H9 (cell line): ENCODE measurements at regions not wholly inside any gene's neighbourhood (a gene's known extent, or its start where the extent isn't known, plus 50 kb on each side); places are given as distances from the start of the nearest gene placed in this dataset.

ENCODE experiments used
- DNase-seq: peaks from one replicate; pipeline ENCODE4 v3.0.0-alpha.2; 2017
- H2AFZ ChIP-seq: one replicate; pipeline ENCODE4 v1.6.1; 2013; ENCODE audit warnings: mild to moderate bottlenecking, low read length, control low read depth, moderate library complexity
- H2AK5ac ChIP-seq: 2 replicates; pipeline ENCODE4 v1.6.1; 2013; ENCODE audit warnings: low read length, control low read depth, mixed read lengths; ENCODE audit not compliant: insufficient read length
- H2BK120ac ChIP-seq: one replicate; pipeline ENCODE4 v1.6.1; 2013; ENCODE audit warnings: low read depth, mild to moderate bottlenecking, low read length, control low read depth, inconsistent platforms; ENCODE audit not compliant: poor library complexity, severe bottlenecking
- H2BK12ac ChIP-seq: 2 replicates; pipeline ENCODE4 v1.6.1; 2013; ENCODE audit warnings: low read length, control low read depth, mixed read lengths, low read depth; ENCODE audit not compliant: insufficient read length
- H2BK15ac ChIP-seq: 2 replicates; pipeline ENCODE4 v1.6.1; 2013; ENCODE audit warnings: low read depth, low read length, control low read depth
- H2BK20ac ChIP-seq: one replicate; pipeline ENCODE4 v1.6.1; 2013; ENCODE audit warnings: low read depth, mild to moderate bottlenecking, low read length, control low read depth, inconsistent platforms; ENCODE audit not compliant: poor library complexity, severe bottlenecking
- H2BK5ac ChIP-seq: 2 replicates; pipeline ENCODE4 v1.6.1; 2013; ENCODE audit warnings: low read length, control low read depth, mixed read lengths; ENCODE audit not compliant: insufficient read length
- H3K14ac ChIP-seq: 2 replicates; pipeline ENCODE4 v1.6.1; 2013; ENCODE audit warnings: low read length, control low read depth; ENCODE audit not compliant: insufficient read depth
- H3K18ac ChIP-seq: 2 replicates; pipeline ENCODE4 v1.6.1; 2013; ENCODE audit warnings: low read depth, mild to moderate bottlenecking, mixed read lengths, low read length, control low read depth; ENCODE audit not compliant: insufficient read length
- H3K23ac ChIP-seq: 2 replicates; pipeline ENCODE4 v1.6.1; 2013; ENCODE audit warnings: low read length, control low read depth, mixed read lengths, low read depth; ENCODE audit not compliant: insufficient read length
- H3K23me2 ChIP-seq: 2 replicates; pipeline ENCODE4 v1.6.1; 2013; ENCODE audit warnings: low read depth, mild to moderate bottlenecking, mixed read lengths, low read length, control low read depth; ENCODE audit not compliant: insufficient read length, poor library complexity, severe bottlenecking
- H3K27ac ChIP-seq: 2 replicates; pipeline ENCODE4 v1.5.1; 2013; ENCODE audit warnings: low read length, control low read depth, mixed read lengths, low read depth; ENCODE audit not compliant: insufficient read length
- H3K27me3 ChIP-seq: 2 replicates; pipeline ENCODE4 v1.6.1; 2013; ENCODE audit warnings: low read length, control low read depth, inconsistent platforms; ENCODE audit not compliant: insufficient read depth
- H3K4ac ChIP-seq: 2 replicates; pipeline ENCODE4 v1.6.1; 2013; ENCODE audit warnings: low read depth, mild to moderate bottlenecking, control low read depth, inconsistent platforms, low read length, moderate library complexity
- H3K4me1 ChIP-seq: 2 replicates; pipeline ENCODE4 v1.6.1; 2013; ENCODE audit warnings: low read length, control low read depth, inconsistent platforms; ENCODE audit not compliant: insufficient read depth
- H3K4me2 ChIP-seq: 2 replicates; pipeline ENCODE4 v1.6.1; 2013; ENCODE audit warnings: low read length, control low read depth, mixed read lengths; ENCODE audit not compliant: insufficient read length, insufficient read depth
- H3K56ac ChIP-seq: 2 replicates; pipeline ENCODE4 v1.6.1; 2013; ENCODE audit warnings: low read depth, mild to moderate bottlenecking, mixed read lengths, low read length, control low read depth; ENCODE audit not compliant: insufficient read length
- H3K79me1 ChIP-seq: 2 replicates; pipeline ENCODE4 v1.6.1; 2013; ENCODE audit warnings: low read depth, mild to moderate bottlenecking, moderate library complexity, low read length, control low read depth, inconsistent platforms; ENCODE audit not compliant: insufficient read depth, poor library complexity, severe bottlenecking
- H3K79me2 ChIP-seq: 2 replicates; pipeline ENCODE4 v1.6.1; 2013; ENCODE audit warnings: low read length, control low read depth, inconsistent platforms; ENCODE audit not compliant: insufficient read depth
- H3K9ac ChIP-seq: 2 replicates; pipeline ENCODE4 v1.6.1; 2013; ENCODE audit warnings: low read length, control low read depth, mixed read lengths; ENCODE audit not compliant: insufficient read length; ENCODE audit errors: extremely low read depth
- H3K9me3 ChIP-seq: one replicate; pipeline ENCODE4 v1.6.1; 2013; ENCODE audit warnings: low read depth, low read length, inconsistent platforms; ENCODE audit not compliant: control insufficient read depth
- H3T11ph ChIP-seq: one replicate; pipeline ENCODE4 v1.6.1; 2013; ENCODE audit warnings: mild to moderate bottlenecking, low read length, control low read depth, inconsistent platforms
- H4K20me1 ChIP-seq: one replicate; pipeline ENCODE4 v1.6.1; 2013; ENCODE audit not compliant: control insufficient read depth, insufficient read length, insufficient read depth
- H4K5ac ChIP-seq: 2 replicates; pipeline ENCODE4 v1.6.1; 2013; ENCODE audit warnings: low read depth, mild to moderate bottlenecking, mixed read lengths, low read length, control low read depth; ENCODE audit not compliant: insufficient read length
- H4K8ac ChIP-seq: replicated peaks from 2 replicates; pipeline ENCODE4 v1.6.1; 2013; ENCODE audit warnings: low read length, control low read depth, mixed read lengths, low read depth; ENCODE audit not compliant: insufficient read length
- H4K91ac ChIP-seq: 2 replicates; pipeline ENCODE4 v1.6.1; 2013; ENCODE audit warnings: low read depth, mild to moderate bottlenecking, moderate library complexity, mixed read lengths, low read length, control low read depth; ENCODE audit not compliant: insufficient read length
- H3K27ac Mint-ChIP-seq, 3 experiments: 2 replicates in 2 of 3; 3 replicates in 1 of 3; pipeline ENCODE4 v1.8.0; 2020 to 2021; ENCODE audit warnings: mixed read lengths in 3 of 3, mild to moderate bottlenecking in 1 of 3, moderate library complexity in 1 of 3
- H3K27me3 Mint-ChIP-seq: 2 replicates; pipeline ENCODE4 v1.8.0; 2021; ENCODE audit warnings: low read depth, mild to moderate bottlenecking, moderate library complexity, mixed read lengths
- H3K36me3 Mint-ChIP-seq, 3 experiments: 2 replicates in 2 of 3; 3 replicates in 1 of 3; pipeline ENCODE4 v1.8.0; 2020 to 2021; ENCODE audit warnings: low read depth in 3 of 3, mixed read lengths in 3 of 3; ENCODE audit not compliant: insufficient read depth in 1 of 3
- H3K4me1 Mint-ChIP-seq, 2 experiments: 2 replicates each; pipeline ENCODE4 v1.8.0; 2020; ENCODE audit warnings: mixed read lengths in 2 of 2
- H3K4me3 Mint-ChIP-seq, 2 experiments: 2 replicates in 1 of 2; 3 replicates in 1 of 2; pipeline ENCODE4 v1.8.0; 2020 to 2021; ENCODE audit warnings: mild to moderate bottlenecking in 2 of 2, mixed read lengths in 2 of 2, moderate library complexity in 1 of 2
- H3K9me3 Mint-ChIP-seq, 2 experiments: 2 replicates in 1 of 2; 3 replicates in 1 of 2; pipeline ENCODE4 v1.8.0; 2020; ENCODE audit warnings: mild to moderate bottlenecking in 2 of 2, mixed read lengths in 2 of 2, moderate library complexity in 1 of 2
- CTCF ChIP-seq: fragments of 200-600 bp; sonication (generic); conservative IDR thresholded peaks from 3 replicates; pipeline ENCODE4 v1.8.0; 2021; ENCODE audit warnings: antibody characterized with exemption, mild to moderate bottlenecking
- WGBS: extraction: QIAGEN DNeasy Blood & Tissue Kit; methylation state at CpG from one replicate; pipeline ENCODE4 v1.1.7; 2013; ENCODE audit warnings: missing lambda C conversion rate, low lambda C conversion rate, mixed read lengths; ENCODE audit not compliant: insufficient read length; ENCODE audit errors: extremely low coverage; 5-methylcytosine and 5-hydroxymethylcytosine counted together

- H3K4me1 Mint-ChIP-seq = peaks cover 26 to 31% of the 10 kb centered on the region in 2 experiments
- Histone ChIP-seq H3K23me2 (no peaks in the 10 kb centered on the region), H3K9ac (no peak overlapping the region), H2AFZ (no peak overlapping the region), H3K4me2 (no peak overlapping the region), H4K91ac (no peak overlapping the region), H3K56ac (no peak overlapping the region), H2BK12ac (no peak overlapping the region), H2BK5ac (no peak overlapping the region), H4K5ac (no peak overlapping the region), H2AK5ac (no peak overlapping the region), H3K14ac (no peak overlapping the region), H3K18ac (no peak overlapping the region), H3K27me3 (no peaks in the 10 kb centered on the region), H3K27ac (no peak overlapping the region), H3K4me1 (peaks cover 2% of the 10 kb centered on the region; the same call in 1 of the 2 replicates), H4K8ac (no peak overlapping the region), H2BK120ac (no peak overlapping the region), H2BK15ac (no peak overlapping the region), H3K79me1 (no peaks in the 10 kb centered on the region), H3K23ac (no peak overlapping the region), H3K79me2 (no peaks in the 10 kb centered on the region), H3K9me3 (no peaks in the 10 kb centered on the region), H3T11ph (no peak overlapping the region), H3K4ac (no peak overlapping the region), H2BK20ac (no peak overlapping the region), H4K20me1 (no peaks in the 10 kb centered on the region)
- DNase-seq = no peak
- H3K27ac Mint-ChIP-seq = peak overlapping the region in 1 of 3 experiments; percentile 81; a peak in 1 of 7 replicates
- H3K4me3 Mint-ChIP-seq = no peak overlapping the region
- WGBS = no CpG with 5 or more reads among the region's 4 CpGs
- no peaks in the 10 kb centered on the region; the same call in 1 of the 2 replicates for H3K27me3 Mint-ChIP-seq
- no peaks in the 10 kb centered on the region for H3K9me3 Mint-ChIP-seq
- no peak for TF ChIP-seq CTCF
- no peaks in the 10 kb centered on the region; a peak in 1 of 7 replicates for H3K36me3 Mint-ChIP-seq
Measured at GRCh38 chr6:168827586-168827871, 386.5 kb downstream of the SMOC2 start.
